Adrenal gland (tissue), 9 donors: ENCODE measurements at regions not wholly inside any gene's neighbourhood (a gene's known extent, or its start where the extent isn't known, plus 50 kb on each side); places are given as distances from the start of the nearest gene placed in this dataset.

Source experiments
- DNase-seq, 7 donors: peaks; one replicate each; pipeline ENCODE4 v3.0.0-alpha.2; 2019 to 2020
- H3K27ac ChIP-seq, 5 donors: fragments of 200-600 bp; sonication (generic) in 4 of 5; 1 replicate in 3 of 5; 2 replicates in 2 of 5; pipeline versions ENCODE4 v1.5.1 to v1.8.0; 2016 to 2020; ENCODE audit warnings: mild to moderate bottlenecking in 1 of 5
- H3K27me3 ChIP-seq: fragments of 200-600 bp; 2 replicates; pipeline ENCODE4 v1.8.0; 2021
- H3K36me3 ChIP-seq, 2 donors: fragments of 200-600 bp; replicated peaks in 1 of 2; 1 replicate in 1 of 2; 2 replicates in 1 of 2; pipeline versions ENCODE4 v1.5.1 to v1.8.0; 2018 to 2022
- H3K4me1 ChIP-seq, 2 donors: fragments of 200-600 bp; replicated peaks in 1 of 2; 1 replicate in 1 of 2; 2 replicates in 1 of 2; pipeline versions ENCODE4 v1.5.1 to v1.8.0; 2018 to 2021
- H3K4me3 ChIP-seq, 4 donors: fragments of 200-600 bp; sonication (generic) in 3 of 4; one replicate each; pipeline ENCODE4 v1.5.1; 2016 to 2018
- H3K9me3 ChIP-seq, 3 donors: fragments of 200-600 bp; sonication (generic) in 1 of 3; replicated peaks in 1 of 3; 1 replicate in 2 of 3; 2 replicates in 1 of 3; pipeline versions ENCODE4 v1.5.1 to v1.8.0; 2016 to 2021
- POLR2A ChIP-seq, 2 donors: fragments of 450-650 bp; IDR thresholded peaks; one replicate each; pipeline ENCODE4 v1.6.1; 2017; ENCODE audit warnings: antibody characterized with exemption in 2 of 2, mild to moderate bottlenecking in 2 of 2, moderate library complexity in 1 of 2
- WGBS, 4 donors: extraction: QIAGEN DNeasy Blood & Tissue Kit in 2 of 4; methylation state at CpG; one replicate each; pipeline versions ENCODE4 v1.1.5 to v1.1.7; 2013 to 2017; 5-methylcytosine and 5-hydroxymethylcytosine counted together
- intact Hi-C, 2 donors: fragments of 100-400 bp; cut with DNase I; formaldehyde crosslinking; loops; one replicate each; pipeline versions ENCODE4 v1.14.1 to v1.15.0; 2022 to 2023
- TF ChIP-seq, protein P1 (sequence below), 6 experiments: fragments of 450-650 bp in 4 of 6; fragments of 200-600 bp in 2 of 6; sonication (generic) in 1 of 6; IDR thresholded peaks; 1 replicate in 5 of 6; 2 replicates in 1 of 6; pipeline versions ENCODE4 v1.5.1 to v1.8.0; 2016 to 2021; ENCODE audit warnings: antibody characterized with exemption in 6 of 6, mild to moderate bottlenecking in 2 of 6, moderate library complexity in 1 of 6
- donor health status: healthy with polysubstance abuse.
- donor health status: Bipolar disorder and iron deficiency.
- donor health status: DM: yes; HTN: yes; CAD: no.
- donor health status: DM: no; HTN: no; CAD: no.
- donor health status: DM: no; HTN: no; CAD: no.

GRCh38 chr21:16640297-16641027 is 872.4 kb upstream of the CXADR start:
- H3K27ac ChIP-seq: no peak overlapping the region
- no peak overlapping the region for H3K4me3 ChIP-seq
- DNase-seq: no peak
- H3K36me3 ChIP-seq: no peaks in the 10 kb centered on the region
- no peaks in the 10 kb centered on the region for H3K9me3 ChIP-seq
- intact Hi-C loops: no loop called here
- H3K4me1 ChIP-seq: no peaks in the 10 kb centered on the region
- 84 to 96% (median 94%) methylated on average over 3 of the region's 3 CpGs for WGBS, 4 donors
- TF ChIP-seq, protein P1, sequence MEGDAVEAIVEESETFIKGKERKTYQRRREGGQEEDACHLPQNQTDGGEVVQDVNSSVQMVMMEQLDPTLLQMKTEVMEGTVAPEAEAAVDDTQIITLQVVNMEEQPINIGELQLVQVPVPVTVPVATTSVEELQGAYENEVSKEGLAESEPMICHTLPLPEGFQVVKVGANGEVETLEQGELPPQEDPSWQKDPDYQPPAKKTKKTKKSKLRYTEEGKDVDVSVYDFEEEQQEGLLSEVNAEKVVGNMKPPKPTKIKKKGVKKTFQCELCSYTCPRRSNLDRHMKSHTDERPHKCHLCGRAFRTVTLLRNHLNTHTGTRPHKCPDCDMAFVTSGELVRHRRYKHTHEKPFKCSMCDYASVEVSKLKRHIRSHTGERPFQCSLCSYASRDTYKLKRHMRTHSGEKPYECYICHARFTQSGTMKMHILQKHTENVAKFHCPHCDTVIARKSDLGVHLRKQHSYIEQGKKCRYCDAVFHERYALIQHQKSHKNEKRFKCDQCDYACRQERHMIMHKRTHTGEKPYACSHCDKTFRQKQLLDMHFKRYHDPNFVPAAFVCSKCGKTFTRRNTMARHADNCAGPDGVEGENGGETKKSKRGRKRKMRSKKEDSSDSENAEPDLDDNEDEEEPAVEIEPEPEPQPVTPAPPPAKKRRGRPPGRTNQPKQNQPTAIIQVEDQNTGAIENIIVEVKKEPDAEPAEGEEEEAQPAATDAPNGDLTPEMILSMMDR (IDR thresholded peaks at IDR 0.05): no peak
- no peak for TF ChIP-seq POLR2A (IDR thresholded peaks at IDR 0.05)
- no peaks in the 10 kb centered on the region for H3K27me3 ChIP-seq

DNA sequence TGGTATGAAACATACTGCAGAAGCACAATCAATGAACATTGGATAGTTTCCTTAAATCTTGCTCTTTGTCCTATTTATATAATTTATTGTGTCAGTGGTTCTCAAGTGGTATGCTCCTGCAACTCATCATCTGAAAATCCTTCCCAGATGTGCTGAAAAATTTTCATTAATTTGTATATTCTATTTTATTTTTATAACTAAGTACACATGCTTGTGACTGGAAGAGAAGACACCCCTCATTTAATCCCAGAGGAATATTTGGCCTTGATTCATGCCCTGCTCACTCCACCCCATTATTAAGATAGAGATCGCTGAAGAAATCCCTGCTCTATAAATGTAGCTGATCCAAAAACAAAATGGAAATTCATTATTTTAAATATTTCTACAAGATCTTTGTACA is 870.5 kb upstream of the CXADR start:
- DNase-seq: no peak
- intact Hi-C loops: no loop called here
- 68 to 89% (median 84%) methylated on average over 1 of the region's 1 CpG for WGBS, 4 donors

DNA sequence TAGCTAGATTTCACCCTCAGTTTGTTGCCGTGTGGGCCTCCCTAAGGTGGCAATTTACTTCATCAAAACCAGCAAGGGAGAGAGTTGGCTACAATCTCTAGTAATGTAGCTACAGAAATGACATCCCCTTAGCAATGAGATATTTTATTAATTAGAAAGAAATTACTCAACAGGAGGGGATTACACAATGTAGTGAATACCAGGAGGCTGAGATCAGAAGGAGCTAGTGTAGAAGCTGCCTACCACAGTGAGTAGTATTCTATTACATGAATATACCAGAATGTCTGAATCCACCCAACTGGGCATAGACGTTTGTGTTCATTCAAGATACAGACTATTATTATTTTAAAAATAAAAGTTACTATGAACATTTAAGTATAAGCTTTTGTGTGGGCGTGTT is 868.2 kb upstream of the CXADR start:
- no peak for TF ChIP-seq POLR2A (IDR thresholded peaks at IDR 0.05)
- TF ChIP-seq, protein P1 (IDR thresholded peaks at IDR 0.05): no peak
- intact Hi-C loops: no loop called here
- Histone ChIP-seq H3K4me3 (no peak overlapping the region), H3K27ac (no peak overlapping the region), H3K9me3 (peaks cover 0 to 7% (median 0%) of the 10 kb centered on the region in 3 donors), H3K27me3 (no peaks in the 10 kb centered on the region), H3K4me1 (no peaks in the 10 kb centered on the region), H3K36me3 (no peaks in the 10 kb centered on the region)
- DNase-seq: no peak
- WGBS, 4 donors: 83 to 89% (median 85%) methylated on average over 3 of the region's 3 CpGs

More for the DNA sequence above, 870.5 kb upstream of the CXADR start:
- Histone ChIP-seq H3K4me3 (no peak overlapping the region), H3K4me1 (no peaks in the 10 kb centered on the region), H3K27ac (no peak overlapping the region), H3K36me3 (no peaks in the 10 kb centered on the region), H3K9me3 (peaks cover 0 to 7% (median 0%) of the 10 kb centered on the region in 3 donors), H3K27me3 (no peaks in the 10 kb centered on the region)
- TF ChIP-seq POLR2A (IDR thresholded peaks at IDR 0.05): no peak
- TF ChIP-seq, protein P1 (IDR thresholded peaks at IDR 0.05): no peak

DNA sequence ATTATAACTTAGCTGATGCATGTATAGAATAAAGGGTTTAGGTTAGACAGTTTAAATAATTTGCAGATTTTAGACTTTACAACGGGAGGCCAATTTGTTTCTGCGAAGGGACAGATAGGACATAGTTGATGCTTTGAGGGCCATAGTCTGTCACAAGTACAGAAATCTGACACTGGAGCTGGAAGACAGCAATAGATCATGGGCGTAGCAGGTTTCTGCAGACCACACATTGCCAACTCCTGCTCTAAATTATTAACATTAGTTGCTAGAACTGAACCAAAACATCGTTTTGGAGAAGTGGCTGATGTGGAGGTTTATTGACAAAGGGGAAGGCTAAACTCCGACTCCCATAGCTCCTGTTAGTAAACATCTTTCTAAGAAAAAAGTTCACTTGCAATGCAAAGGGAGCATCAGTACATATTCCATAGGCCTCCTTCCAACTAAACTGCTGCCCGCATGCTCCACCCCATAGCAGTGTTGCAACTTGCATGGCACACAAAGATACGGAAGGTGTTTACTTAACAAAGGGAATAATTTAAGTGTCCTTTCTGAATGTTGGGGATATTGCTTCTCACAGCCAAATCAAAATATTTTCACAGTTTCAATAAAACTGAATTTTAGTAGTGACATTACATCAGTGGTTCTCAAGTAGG is 862.0 kb upstream of the CXADR start:
- intact Hi-C loops: no loop called here
- WGBS, 4 donors: 78 to 82% (median 80%) methylated on average over 7 of the region's 7 CpGs
- Histone ChIP-seq H3K27me3 (no peaks in the 10 kb centered on the region), H3K4me3 (no peak overlapping the region), H3K27ac (no peak overlapping the region), H3K4me1 (no peaks in the 10 kb centered on the region), H3K9me3 (peaks cover 0 to 4% (median 0%) of the 10 kb centered on the region in 3 donors), H3K36me3 (no peaks in the 10 kb centered on the region)
- TF ChIP-seq, protein P1 (IDR thresholded peaks at IDR 0.05): no peak
- no peak for TF ChIP-seq POLR2A (IDR thresholded peaks at IDR 0.05)
- DNase-seq: no peak
